HG03196 (cell line): ENCODE measurements at regions not wholly inside any gene's neighbourhood (a gene's known extent, or its start where the extent isn't known, plus 50 kb on each side); places are given as distances from the start of the nearest gene placed in this dataset.
"Not testable (repeated sequence)": the region's sequence is repeated elsewhere in the genome, so short reads cannot be mapped to it uniquely, and the experiment has no call there.

Source experiments
- ATAC-seq: cut with Tn5 transposase; IDR thresholded peaks from one replicate; pipeline ENCODE4 v1.9.1; 2021; ENCODE audit not compliant: unreplicated experiment

- no peak for ATAC-seq
Measured at GRCh38 chr14:22390824-22391461, 198.1 kb downstream of the DAD1 start.

GRCh38 chr14:22390195-22390594 is 198.8 kb downstream of the DAD1 start:
- no peak for ATAC-seq

- ATAC-seq: no peak
Measured at GRCh38 chr14:22388669-22389595, 200.1 kb downstream of the DAD1 start.

DNA sequence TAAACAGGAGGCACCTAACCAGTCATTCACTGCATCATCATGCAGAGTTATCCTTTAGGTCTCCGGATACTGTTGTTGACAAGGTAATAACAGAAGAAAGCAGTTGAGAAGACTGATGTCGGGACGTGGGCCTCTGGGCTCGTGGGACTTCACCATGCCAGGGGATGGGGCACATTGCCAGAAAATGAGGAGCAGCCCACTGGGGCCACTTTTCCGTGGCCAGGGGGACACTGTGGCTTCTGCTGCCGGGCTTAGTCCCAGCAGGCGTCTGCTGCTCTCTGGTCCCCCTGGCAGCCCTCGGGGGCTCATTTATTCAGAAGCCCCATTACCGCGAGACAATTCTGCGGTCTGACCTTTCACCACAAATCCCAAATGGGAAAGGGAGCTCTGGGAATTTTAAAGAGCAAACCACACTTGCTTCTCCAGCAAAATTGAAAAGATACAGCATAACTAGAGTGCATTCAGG is 201.2 kb downstream of the DAD1 start:
- ATAC-seq: no peak

DNA sequence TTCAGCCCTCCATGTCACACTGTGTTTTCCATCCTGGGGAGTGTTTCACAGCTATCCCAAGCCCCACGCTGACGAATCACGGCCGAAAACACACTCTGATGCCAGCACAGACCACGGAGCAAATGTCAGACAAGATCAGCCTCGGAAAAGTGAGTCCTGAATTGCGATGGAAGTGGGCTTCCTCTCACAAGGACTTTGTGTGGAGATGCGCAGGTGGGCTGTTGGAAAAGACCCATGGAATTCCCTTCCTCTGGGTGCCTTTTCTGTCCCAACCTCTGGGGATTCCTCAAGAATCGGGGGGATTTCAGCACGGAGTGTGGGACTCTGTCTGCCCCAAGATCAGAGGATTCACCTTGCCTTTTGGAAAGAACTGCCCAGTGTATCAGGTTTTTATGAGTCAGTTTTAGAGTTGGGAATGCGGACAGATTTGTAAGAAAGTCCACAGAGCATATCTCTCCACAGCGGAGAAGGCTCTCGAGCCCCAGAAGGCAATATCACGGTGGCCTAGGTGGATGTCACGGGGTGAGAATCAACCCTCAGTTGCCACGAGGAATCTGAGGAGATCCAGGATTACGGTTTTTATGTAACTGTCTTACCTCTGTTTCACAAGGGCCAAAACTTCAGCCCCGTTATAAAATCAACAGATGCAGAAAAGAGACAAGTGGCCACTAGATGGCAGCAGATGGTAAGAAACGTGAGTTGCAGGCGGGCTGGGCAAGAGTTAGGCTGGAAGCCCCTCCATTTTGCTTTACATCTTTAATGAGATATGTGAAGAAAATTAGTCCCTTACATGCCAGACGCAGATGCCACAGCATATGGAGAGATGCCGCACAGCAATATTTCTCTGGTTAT is 201.9 kb downstream of the DAD1 start:
- no peak for ATAC-seq

GRCh38 chr14:22384974-22385526 is 204.0 kb downstream of the DAD1 start:
- no peak for ATAC-seq

- peak; percentile 6 for ATAC-seq
Measured at GRCh38 chr14:22384167-22384549, 204.9 kb downstream of the DAD1 start.

- peak; percentile 47 for ATAC-seq
Measured at GRCh38 chr14:22383515-22384166, 205.4 kb downstream of the DAD1 start.

DNA sequence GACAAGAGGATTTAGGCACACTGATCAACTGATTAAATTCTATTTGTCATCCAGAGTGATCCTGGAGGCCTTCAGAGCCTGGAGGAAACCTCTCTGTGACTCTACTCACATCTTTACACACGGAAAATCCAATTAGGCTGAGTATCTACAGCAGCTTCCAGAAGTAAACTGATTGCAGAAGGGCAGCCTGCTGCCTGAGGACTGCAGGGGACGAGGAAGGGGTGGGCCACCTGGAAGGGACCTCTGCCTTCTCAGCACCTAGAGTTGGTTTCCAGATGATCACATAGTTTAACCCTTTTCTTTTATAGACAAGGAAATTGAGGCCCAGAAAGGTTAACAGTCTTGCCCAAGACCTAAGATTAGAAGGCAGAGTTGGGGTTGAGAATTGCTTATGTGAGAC is 206.1 kb downstream of the DAD1 start:
- no peak for ATAC-seq

GRCh38 chr14:22382395-22382794 is 206.6 kb downstream of the DAD1 start:
- ATAC-seq: no peak

GRCh38 chr14:22381766-22382165 is 207.3 kb downstream of the DAD1 start:
- no peak for ATAC-seq

DNA sequence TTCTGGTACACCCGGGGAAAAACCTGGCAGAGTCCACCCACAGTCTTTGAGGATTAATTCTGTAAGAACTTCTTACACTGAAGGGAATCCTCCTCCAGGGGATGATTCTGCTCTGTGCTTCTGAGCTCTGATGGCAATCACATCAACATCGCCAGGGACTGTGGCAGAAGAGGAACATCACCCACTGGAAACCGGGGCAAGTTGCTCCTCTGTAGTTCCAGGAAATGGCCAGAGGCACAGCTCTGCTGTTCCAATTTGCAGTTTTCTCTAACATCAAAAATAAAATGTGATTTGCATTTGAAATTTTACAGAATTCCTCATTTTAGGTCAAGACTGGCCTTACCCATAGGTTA is 207.6 kb downstream of the DAD1 start:
- ATAC-seq: no peak

DNA sequence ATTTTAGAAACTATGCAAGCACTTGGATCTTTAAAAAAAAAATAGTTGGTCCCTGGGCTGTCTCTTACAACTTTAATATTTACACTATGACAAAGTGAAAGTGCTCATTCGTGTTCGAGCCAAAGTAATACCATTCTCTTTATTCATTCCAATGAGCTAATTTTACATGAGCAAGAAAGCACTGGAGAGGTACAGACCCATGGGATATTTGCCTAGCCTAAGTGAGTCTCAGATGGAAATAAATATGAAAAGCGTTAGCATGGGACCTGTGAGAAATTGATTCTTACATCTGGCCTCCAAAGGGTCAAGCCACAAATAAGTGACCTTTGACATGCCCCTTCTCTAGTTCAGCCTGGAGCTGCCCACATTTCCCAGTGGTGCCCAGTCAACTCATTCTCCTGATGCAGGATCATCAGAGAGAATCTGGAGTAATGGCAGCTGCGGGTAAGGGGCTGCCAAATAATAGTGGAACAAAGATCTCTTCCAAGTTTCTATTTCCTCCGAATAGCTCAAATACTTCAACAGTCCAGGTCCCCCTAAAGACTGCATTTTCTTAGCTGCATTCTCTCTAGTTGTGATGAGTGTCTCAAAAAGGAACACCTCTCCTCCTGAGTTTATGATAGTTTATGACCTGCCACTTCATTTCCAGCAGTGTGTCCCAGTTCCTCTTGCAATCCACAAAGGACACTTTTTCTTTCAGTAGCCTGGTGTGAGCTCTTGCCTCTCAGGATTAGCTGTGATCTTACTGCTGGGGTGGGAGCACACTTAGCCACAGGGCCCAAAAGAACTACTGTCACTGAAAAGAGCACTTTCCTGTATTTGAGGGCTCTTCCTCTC is 208.2 kb downstream of the DAD1 start:
- no peak for ATAC-seq

DNA sequence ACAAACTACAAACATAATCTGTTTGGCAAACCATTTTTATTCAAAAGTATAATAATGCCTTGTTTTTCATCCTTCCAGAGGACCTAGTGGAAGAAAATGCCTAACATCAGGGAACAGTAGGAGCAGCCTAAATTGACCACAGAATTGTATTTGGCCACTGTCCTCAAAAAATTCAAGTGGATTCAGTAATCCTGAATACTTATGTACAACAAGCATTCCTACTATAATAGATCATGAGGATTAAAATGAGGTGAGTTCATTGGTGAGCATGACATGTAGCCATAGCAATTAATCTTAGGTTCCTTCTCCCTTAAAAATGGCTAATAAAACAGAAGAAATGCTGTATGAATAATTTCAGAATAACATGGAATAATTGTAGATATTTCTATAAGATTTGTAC is 209.3 kb downstream of the DAD1 start:
- no peak for ATAC-seq

GRCh38 chr14:22378181-22378580 is 210.8 kb downstream of the DAD1 start:
- no peak for ATAC-seq

DNA sequence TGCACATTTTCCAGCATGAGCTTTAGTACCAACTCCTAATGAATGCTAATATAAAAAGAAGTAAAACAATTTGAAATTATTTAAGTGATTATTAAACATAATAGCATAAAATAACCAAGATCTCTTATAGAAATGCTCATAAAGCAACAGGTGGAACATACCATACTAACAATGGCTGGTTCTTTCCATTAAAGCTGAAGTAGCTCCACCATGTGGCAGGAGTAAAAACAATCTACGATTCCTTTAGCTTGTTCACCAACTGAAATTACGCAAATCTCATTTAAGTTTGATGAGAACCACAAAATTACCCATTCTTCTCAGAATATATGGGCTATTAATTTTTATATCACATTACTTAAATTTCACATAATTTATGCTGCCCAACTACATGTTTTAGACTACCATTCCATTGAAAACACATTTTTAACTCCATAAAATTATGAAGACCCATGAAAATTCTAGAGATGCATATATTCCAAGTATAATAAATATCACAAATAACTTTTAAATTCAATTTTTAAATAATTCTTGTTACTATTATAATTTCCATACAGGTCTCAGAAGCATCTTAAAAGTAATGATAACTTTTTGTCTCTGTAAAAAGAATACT is 213.6 kb downstream of the DAD1 start:
- no peak for ATAC-seq

DNA sequence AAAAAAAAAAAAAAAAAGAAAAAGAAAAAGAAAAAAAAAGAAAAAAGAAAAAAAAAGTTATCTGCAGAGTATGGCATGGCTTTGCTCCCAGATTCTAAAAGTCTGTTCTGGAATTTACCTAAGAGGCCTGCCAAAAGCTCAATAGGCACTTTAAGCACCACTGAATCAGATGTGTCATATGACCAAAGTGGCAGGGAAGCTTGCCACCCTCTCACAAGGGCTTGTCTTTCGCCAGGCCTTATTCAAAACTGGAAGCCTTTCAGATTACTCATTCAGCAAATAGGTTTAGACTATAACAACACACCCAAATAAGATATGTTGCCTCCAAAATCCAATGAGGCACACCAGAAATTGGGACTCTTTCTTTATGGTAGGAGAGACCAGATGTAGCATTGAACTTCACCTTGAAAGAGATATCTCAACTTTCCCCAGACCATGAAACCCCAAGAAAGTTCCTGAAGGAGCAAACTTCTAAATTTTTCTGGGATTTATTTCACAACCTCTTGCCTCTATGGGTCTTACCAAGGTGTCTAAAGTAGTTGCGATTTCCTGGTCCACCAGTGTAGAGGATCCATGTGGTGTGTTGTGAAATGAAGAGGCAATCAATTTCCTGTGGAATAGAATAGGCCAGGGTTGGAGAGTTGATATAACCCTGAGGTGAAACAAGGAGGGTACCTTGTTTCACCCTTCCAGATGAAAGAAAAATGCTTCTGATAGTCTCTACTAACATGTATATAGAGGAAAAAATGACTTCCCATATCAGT is 218.8 kb downstream of the DAD1 start:
- no peak for ATAC-seq

GRCh38 chr14:22358726-22359125 is 230.3 kb downstream of the DAD1 start:
- ATAC-seq: no peak

- not testable (repeated sequence) for ATAC-seq
Measured at GRCh38 chr14:22349281-22349680, 239.7 kb downstream of the DAD1 start.
